Upper lobe of left lung (tissue), 4 donors: ENCODE measurements at regions not wholly inside any gene's neighbourhood (a gene's known extent, or its start where the extent isn't known, plus 50 kb on each side); places are given as distances from the start of the nearest gene placed in this dataset.

Experiments
- EP300 ChIP-seq, 4 donors: sonication (generic); formaldehyde crosslinking; IDR thresholded peaks; one replicate each; pipeline ENCODE4 v1.5.1; 2017; ENCODE audit warnings: antibody characterized with exemption in 4 of 4, control low read depth in 2 of 4
- POLR2AphosphoS5 ChIP-seq, 2 donors: sonication (generic); formaldehyde crosslinking; IDR thresholded peaks; one replicate each; pipeline ENCODE4 v1.5.1; 2017; ENCODE audit warnings: antibody characterized with exemption in 2 of 2
- TF ChIP-seq, protein P1 (sequence below), 6 experiments: fragments of 450-650 bp in 4 of 6; fragments of 200-600 bp in 2 of 6; sonication (generic) in 2 of 6; IDR thresholded peaks; one replicate each; pipeline ENCODE4 v1.5.1; 2016 to 2019; ENCODE audit warnings: antibody characterized with exemption in 6 of 6

DNA sequence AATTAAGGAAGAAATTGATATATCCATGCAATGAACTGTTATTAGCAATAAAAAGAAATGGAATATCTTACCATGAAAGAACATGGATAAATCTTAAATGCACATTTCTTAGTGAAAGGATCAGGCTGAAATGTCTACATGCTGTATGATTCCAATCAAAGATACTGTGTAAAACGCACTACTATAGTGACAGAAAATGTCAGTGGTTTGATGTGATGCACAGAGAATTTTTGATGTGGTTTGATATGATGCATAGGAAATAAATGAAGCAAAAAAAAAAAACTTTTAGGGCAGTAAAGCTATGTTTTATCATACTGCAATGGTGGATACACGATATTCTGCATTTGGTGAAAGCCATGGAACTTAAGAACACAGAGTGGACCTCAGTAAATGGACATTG lies 547.6 kb downstream of the GABRG1 start:
- TF ChIP-seq EP300 (IDR thresholded peaks at IDR 0.05), result no peak
- TF ChIP-seq, protein P1, sequence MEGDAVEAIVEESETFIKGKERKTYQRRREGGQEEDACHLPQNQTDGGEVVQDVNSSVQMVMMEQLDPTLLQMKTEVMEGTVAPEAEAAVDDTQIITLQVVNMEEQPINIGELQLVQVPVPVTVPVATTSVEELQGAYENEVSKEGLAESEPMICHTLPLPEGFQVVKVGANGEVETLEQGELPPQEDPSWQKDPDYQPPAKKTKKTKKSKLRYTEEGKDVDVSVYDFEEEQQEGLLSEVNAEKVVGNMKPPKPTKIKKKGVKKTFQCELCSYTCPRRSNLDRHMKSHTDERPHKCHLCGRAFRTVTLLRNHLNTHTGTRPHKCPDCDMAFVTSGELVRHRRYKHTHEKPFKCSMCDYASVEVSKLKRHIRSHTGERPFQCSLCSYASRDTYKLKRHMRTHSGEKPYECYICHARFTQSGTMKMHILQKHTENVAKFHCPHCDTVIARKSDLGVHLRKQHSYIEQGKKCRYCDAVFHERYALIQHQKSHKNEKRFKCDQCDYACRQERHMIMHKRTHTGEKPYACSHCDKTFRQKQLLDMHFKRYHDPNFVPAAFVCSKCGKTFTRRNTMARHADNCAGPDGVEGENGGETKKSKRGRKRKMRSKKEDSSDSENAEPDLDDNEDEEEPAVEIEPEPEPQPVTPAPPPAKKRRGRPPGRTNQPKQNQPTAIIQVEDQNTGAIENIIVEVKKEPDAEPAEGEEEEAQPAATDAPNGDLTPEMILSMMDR (IDR thresholded peaks at IDR 0.05), result no peak
- no peak for TF ChIP-seq POLR2AphosphoS5 (IDR thresholded peaks at IDR 0.05)
